Midbrain (tissue), 1 donor: ENCODE measurements at regions not wholly inside any gene's neighbourhood (a gene's known extent, or its start where the extent isn't known, plus 50 kb on each side); places are given as distances from the start of the nearest gene placed in this dataset.

Source experiments
- DNase-seq: peaks from one replicate; lab custom pipeline; 2025; lab: John Stamatoyannopoulos, UW

DNA sequence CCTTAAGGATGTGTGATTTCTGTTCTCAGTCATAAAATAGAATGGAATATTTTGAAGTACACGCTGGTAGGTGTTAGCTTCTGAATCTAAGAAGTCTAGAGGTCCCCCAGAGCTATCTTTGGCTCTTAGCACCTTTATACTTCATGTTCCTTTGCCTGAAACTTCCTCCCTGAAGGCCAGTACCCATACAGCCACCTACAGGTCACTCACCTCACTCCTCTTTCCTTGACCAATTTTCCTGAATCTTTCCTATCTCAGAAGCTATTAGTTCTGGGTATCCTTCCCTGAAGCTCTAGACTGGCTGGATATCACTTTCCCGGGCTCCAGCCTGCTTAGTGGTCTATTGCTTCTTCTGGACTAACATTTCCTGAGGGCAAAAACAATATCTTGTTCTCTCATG is 93.4 kb upstream of the EDNRB start:
- DNase-seq = no peak

GRCh38 chr13:78004821-78005220 is 86.2 kb upstream of the EDNRB start:
- no peak for DNase-seq

GRCh38 chr13:77999746-78000145 is 81.1 kb upstream of the EDNRB start:
- DNase-seq = no peak

DNA sequence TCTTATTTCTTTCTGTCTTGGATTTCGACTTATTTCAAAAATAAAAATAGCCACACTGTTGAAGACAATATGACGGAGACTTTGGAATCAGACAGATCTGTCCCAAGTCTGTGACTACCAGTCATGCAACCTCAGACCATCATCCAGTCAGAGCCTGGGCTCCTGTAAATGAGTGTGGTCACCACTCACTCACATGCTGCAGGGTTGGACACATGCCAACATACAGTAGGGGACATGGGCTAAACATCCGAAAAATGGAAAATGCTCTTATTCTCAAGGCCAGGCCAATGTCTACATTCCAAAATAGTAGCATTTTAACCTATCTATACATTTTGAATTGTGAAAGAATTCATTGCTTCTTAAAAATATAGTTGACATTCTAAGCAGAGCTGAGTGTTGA is 75.5 kb upstream of the EDNRB start:
- no peak for DNase-seq

DNA sequence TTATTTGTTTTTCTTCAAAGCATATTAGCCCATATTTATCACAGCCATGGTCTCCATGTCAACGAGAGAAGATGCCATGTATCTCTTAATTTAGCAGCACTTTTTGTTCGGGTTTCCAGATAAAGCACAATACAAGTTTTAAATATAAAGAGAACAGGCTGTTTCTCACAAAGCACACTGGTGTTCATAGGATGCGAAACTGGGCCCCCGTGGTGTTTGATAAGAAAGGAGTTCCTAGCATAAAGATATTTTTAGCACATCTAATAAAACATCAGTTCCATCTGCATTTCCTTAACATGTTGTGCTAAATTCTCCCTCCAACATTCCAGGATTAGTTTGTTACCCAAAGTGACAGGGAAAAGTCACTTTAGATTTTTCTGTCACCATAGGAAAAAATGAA is 72.4 kb upstream of the EDNRB start:
- no peak for DNase-seq

GRCh38 chr13:77989281-77989680 is 70.7 kb upstream of the EDNRB start:
- no peak for DNase-seq

DNA sequence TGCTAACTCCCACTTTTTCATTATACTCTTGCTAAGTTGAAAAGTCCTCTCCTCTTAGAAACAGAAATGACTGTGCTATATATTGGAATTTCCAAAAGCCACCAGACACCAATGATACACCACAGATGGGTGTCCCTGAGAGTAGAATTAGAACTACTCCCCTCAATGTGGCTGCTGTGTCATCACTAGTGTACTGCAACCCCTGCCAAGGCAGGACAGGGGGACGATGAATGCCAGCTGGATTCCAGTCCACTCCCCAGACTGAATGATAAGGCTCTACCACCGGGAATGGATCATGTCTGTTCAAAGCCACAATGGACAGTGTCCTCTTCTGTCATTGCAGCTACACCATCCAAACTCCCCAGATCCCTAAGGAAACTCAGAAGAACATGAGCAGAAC is 69.7 kb upstream of the EDNRB start:
- no peak for DNase-seq

DNA sequence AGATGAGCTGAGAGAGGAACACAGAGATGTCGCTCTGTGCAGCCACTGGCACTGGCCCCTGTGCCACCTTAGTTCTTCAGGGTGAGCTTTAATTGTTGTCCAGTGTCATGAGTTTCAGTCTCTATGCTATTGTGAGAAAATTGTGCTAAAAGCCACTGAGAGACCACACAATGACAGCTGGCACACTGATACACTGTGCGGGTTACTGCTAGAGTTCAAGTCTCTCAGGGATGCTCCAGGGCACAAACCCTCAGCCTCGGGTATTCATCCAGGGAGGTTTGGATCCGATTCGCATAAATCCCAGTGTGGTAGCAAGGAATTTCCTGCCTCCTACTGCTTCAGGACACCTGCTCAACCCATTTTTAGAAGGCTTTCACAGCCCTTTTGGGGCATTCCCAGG is 68.1 kb upstream of the EDNRB start:
- DNase-seq = no peak

- peak; percentile 23 for DNase-seq
Observed at GRCh38 chr13:77985866-77986636, 67.4 kb upstream of the EDNRB start.

GRCh38 chr13:77981281-77981881 is 62.8 kb upstream of the EDNRB start:
- DNase-seq = no peak

DNA sequence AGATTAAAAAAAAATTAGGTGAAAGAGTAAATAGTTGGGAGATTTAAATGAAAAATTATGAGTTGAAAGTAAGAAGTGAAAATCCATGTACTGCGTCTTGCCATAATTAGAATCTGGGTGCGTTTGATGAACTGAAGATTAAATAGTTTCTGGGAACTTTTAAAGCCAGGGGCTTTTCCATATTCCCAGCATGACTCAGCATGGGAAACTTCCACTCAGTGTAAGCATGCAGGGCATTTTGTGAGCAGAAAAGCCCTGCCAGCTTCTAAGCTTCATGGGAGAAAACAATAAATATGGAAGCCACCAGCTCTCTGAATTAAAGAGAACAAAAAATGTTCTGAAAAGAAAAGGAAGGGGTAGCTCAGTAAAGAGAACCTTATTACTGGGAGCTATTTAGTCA is 62.0 kb upstream of the EDNRB start:
- DNase-seq = peak; percentile 8

GRCh38 chr13:77979721-77980385 is 61.2 kb upstream of the EDNRB start:
- DNase-seq = no peak

GRCh38 chr13:77975358-77976042 is 56.9 kb upstream of the EDNRB start:
- DNase-seq = no peak

- no peak for DNase-seq
Observed at GRCh38 chr13:77969299-77969698, 50.7 kb upstream of the EDNRB start.
